Kidney capillary endothelial cell (primary cell): ENCODE measurements at regions not wholly inside any gene's neighbourhood (a gene's known extent, or its start where the extent isn't known, plus 50 kb on each side); places are given as distances from the start of the nearest gene placed in this dataset.

Source experiments
- DNase-seq: peaks from one replicate; pipeline ENCODE4 v3.0.0-alpha.2; 2018; ENCODE audit warnings: low spot score

DNA sequence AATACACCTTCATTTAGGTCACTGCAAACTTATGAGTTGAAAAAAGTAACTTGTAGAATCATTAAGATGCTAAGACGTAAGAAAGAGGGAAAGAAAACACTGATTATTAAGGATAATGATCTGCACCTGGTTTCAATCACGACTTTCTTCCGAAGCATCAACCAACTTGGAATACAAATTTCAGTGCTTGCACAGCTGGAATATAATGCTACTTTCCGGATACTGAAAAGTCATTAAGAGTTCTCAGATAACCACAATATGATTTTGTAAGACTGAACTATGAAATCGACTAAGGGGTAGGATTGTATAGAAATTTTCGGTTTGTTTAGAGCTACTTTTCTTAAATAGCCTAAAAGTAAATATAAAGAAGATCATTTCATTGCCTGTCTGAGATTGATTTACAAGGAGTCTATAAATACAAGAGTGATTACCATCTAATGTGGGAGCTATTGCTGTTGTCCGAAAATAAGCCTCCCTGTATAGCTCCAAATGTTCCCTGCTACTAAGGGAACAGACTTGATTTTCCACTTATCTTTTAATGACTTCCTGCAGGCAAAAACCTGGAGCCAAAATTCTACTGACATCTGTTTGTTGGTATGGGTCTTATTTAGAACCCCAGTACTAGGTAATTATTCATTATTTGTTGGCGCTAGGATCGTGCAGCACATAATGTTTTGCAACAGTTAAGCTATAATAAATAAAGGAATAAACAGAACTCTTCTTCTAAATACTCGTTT, 673.3 kb downstream of the KCNT2 start:
- DNase-seq = no peak

DNA sequence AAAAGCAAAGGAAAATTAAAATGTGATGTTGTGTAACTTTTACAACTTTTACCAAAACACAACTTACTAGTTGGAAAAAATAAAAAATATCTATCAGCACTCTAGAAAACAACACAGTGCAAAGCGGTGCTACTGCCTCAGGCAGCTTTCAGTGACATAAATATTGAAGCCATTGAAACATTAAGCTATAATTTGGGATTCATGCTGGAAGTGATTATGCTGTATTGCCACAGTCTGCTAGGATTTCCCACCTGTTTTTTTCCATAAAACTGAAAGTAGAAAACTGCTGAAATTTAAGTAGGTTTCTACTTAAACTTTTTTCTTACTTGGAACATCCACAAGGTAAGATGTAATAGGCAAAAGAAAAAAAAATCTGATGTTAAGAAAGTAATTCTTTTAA, 674.4 kb downstream of the KCNT2 start:
- no peak for DNase-seq

DNA sequence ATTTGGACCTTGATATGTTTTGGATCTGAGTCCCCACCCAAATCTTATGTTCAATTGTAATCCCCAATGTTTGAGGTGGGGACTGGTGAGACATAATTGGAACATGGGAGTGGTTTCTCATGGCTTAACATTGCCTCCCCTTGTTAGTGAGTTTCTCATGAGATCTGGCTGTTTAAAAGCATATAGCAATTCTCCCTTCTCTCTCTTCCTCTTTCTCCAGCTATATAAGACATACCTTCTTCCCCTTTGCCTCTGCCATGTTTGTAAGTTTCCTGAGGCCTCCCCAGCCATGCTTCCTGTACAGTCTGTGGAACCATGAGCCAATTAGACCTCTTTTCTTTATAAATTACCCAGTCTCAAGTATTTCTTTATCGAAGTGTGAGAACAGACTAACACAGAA, 692.4 kb downstream of the KCNT2 start:
- no peak for DNase-seq

DNA sequence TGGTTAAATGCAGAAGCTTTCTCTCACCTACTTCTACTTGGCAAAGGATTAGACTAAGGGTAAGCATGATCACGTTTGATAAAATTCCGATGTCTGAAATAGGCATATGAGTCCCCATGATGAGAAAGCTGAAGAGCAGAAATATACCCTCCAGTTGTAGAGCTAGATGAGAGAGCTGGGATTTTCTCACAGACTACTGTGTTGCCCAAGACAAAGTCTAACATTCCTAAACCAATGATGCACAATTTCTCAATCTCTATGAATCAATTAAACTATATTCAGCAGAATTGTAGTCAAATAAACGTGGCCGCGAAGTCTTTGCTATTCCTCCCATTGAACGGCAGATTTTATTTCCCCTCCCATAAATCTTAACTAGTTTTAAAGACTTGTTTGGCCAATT, 699.2 kb downstream of the KCNT2 start:
- no peak for DNase-seq

DNA sequence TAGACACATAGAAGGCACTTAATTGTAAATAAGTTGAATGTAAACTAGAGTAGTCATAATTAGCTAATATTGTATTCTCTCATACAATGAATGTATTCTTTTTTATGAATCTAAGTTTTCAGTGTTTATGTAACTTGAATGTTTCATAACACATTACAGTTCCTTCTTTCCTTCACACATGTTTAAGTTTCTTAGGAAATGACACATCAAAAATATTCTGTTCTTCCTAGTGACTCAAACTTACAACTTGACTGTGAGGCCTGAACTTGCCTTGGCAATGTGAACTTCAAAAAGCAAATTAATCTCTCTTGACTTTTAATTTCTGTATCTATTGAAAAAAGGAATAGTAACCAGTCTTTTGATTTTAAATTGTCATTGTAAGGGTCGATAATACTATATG, 700.1 kb downstream of the KCNT2 start:
- DNase-seq = no peak

DNA sequence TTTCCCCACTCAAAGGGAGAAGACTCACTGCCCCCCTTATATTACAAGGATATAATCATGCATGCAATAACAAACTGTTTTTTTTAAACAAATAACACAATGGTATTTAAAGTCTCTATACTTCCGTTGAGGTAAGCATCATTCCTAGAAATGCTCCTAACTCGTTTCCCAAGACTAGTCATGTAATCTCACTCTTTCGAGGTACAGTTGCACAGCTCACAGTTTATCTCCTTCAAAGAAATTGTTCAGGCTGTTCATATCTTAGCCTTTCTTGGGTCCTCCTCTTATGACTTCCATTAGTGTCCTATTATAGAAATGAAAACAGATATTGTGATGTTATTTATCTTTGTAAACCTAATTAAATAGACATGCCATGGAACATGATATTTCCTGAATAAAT, 705.0 kb downstream of the KCNT2 start:
- DNase-seq = no peak

DNA sequence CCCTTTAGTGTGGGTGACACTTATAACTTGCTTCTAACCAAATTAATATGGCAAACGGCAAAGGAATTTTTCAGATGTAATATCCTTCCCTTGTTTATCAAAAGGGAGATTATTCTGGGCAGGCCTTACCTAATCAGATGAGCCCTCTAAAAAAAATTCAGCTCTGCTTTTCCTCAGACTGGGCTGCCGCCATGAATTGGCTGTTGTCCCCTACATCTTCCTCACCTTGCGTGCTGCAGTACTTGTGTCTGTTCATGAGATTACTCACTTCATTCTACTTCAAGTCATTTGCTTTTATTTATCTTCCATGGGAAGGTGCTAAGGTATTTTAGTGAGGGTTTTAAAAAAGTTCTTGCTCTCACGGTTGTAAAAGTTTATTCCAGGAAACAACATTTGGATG, 705.5 kb downstream of the KCNT2 start:
- no peak for DNase-seq

DNA sequence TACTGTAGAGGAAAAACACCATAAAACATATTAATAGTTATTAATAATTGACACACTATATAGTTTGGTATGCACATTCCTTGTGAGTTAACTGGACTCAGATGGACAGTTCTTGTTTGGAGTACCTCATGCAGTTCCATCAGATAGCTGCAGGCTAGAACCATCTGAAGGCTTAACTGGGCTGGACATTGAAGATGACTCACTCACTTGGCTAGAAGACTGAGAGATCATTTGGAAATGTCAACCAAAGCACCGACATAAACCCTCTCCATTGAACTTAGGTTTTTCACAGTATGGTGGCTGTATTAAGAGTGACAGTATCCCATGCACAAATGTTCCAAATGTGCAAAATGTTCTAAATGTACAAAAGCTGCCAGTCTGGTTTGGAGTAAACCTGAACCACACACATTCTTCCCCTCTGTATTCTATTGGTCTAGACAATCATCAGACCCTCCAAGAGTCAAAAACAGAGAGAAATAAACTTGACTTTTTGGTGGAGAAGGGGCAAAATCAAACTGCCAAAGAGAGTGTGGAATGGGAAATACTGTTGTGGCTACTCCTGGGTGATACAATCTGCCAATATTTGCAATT, 708.4 kb downstream of the KCNT2 start:
- no peak for DNase-seq

DNA sequence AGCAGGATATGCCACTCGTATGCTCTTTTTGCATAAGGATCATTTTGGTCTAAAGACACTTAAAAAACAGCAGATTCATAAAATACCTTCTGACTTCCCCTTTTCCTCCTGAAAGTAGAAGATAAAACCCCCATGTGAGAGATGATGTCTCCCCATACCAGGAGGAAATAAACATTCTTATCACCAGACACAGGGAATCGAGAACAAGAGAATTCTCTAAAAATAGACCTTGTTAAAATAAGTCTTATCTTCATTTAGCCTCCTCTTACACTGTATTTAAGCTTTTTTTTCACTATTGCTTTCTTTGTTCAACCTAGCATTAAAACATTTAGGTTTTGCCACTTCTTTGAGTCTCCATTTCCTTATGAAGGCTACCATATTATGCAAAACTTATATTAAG, 709.3 kb downstream of the KCNT2 start:
- no peak for DNase-seq

DNA sequence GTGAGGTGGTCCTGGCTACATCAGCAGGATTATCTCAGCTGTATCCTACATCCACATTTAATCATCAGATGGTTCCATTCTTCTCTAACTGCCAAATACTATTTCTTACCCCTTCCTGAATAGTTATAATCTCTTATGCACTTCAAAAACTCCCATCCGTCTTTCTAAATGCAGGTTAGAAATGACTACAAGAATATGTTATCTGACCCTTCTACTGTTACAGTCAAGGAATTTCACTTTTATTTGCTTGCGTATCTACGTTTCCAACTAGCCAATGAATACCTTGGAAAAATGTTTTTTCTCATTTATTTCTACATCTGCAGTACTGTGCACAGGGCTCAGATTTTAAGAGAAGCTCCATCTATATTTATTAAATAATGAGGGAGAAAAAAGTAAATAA, 709.9 kb downstream of the KCNT2 start:
- no peak for DNase-seq

DNA sequence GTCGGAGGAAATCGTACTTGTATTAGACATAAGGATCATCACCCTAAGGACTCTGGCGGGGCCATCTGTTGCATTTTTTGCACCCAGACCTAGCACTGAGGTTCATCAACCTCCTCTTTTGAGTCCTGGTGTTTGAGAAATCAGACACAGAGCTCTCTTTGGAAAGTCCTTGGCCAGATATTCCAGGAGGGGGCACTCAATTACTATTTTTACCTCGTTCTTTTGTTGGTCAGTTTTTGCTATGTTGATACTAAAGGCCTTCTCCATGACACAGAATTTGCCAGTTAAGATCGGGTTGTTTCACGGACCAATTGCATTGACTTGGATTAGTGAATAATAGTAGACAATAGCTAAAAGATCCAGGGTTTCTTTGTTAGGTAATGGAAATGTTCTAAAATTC, 711.2 kb downstream of the KCNT2 start:
- DNase-seq = no peak

DNA sequence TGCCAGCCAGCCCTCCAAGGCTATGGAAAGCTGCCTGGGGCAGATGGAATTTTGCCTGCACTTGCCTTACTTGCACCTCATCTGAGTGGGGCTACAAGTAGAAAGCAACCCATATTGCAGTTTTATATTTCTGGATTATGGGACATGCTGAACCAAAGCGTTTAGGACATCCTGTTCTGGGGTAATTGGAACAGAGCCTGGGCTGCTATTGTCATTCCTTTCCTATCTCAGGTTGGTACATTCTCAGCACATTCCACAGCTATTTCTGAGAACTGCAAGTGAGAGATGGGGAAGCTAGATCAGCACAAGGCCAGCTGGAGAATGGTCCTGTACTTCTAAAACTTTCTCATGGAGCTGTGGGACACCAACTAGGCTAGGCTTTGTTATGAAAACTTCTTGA, 713.8 kb downstream of the KCNT2 start:
- DNase-seq = no peak

DNA sequence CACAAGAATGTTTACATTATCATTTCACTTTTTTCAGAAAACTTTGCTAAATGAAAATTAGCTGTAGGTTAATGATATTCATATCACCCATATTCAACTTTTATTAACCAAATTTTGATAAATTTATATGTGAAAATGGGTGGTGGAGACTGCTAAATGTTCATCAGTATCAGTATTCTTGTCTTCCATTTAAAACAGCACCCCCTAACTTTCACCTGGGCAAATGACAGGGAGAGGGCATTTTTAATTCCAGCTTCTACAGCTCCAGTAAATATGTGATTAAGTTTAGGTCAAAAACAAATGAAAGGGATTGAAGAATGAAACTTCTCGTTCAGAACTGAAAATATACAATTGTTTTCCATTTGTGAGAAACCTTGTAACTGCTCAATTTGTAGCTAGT, 722.2 kb downstream of the KCNT2 start:
- no peak for DNase-seq

DNA sequence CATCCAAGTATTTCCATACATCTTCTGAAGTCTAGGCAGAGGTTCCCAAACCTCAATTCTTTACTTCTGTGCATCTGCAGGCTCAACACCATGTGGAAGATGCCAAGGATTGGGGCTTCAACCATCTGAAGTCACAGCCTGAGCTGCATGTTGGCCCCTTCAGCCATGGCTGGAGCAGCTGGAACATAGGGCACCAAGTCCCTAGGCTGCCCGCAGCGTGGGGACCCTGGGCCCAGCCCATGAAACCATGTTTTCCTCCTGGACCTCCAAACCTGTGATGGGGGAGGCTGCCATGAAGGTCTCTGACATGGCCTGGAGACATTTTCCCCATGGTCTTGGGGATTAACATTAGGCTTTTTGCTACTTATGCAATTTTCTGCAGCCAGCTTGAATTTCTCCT, 729.8 kb downstream of the KCNT2 start:
- no peak for DNase-seq

DNA sequence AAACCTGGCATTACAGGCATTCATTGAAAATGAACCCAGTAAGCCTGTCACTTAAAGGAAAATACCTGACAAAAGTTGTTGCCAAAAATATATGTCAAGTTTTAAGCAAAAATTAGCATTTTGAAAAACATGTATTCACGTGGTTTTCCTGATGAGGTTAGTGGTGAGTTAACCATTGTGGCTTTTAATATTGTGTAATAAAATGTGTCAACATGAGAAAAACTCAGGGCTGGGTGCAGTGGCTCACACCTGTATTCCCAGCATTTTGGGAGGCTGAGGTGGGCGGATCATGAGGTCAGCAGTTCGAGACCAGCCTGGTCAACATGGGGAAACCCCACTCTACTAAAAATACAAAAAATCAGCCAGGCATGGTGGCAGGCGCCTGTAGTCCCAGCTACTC, 731.4 kb downstream of the KCNT2 start:
- DNase-seq = no peak

DNA sequence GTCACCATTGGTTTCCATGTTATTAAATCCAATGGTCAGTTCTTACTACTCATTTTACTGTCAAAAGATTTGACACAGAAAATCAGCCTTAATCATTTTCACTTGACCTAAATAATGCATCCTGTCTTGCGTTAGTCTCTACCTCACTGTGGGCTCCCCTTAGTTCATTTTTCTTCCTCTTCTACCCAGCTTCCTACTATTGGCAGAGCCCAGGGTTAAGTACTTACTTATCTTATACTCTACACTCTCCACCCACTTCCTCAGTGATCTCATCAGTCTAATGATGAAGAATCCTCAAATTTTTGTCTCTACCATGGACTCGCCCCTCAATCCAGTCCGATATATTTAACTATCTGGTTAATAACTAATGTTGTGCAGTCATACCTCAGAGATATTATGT, 735.9 kb downstream of the KCNT2 start:
- DNase-seq = no peak

DNA sequence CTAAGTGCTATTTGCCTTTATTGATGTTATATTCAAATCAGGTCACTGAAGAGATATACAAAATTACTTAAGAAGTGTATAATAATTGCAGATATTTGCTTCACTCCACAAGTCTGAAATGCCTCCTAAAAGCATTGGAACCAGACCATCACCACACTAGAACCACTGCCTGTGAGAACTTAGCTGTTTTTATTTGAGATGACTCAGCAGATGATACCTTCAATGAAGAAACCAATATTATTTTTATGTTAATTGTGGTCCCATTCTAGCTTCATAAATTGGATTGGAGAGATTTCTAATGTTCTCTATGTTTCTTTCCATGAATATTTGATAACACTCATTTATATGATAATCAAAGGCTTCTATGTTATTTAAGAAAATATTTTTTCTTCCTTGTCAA, 740.6 kb downstream of the KCNT2 start:
- no peak for DNase-seq

DNA sequence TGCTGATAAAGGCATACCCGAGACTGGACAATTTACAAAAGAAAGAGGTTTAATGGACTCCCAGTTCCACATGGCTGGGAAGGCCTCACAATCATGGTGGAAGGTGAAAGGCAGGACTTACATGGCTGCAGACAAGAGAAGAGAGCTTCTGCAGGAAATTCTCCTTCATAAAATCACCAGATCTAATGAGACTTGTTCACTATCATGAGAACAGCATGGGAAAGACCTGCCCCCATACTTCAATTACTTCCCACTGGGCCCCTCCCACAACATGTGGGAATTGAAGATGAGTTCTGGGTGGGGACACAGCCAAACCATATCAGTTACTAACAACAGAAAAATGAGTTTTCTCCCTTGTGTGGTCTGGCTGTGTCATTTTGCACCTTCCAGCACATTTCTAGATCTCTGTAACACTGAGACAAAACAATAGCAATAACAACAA, 741.4 kb downstream of the KCNT2 start:
- DNase-seq = no peak

DNA sequence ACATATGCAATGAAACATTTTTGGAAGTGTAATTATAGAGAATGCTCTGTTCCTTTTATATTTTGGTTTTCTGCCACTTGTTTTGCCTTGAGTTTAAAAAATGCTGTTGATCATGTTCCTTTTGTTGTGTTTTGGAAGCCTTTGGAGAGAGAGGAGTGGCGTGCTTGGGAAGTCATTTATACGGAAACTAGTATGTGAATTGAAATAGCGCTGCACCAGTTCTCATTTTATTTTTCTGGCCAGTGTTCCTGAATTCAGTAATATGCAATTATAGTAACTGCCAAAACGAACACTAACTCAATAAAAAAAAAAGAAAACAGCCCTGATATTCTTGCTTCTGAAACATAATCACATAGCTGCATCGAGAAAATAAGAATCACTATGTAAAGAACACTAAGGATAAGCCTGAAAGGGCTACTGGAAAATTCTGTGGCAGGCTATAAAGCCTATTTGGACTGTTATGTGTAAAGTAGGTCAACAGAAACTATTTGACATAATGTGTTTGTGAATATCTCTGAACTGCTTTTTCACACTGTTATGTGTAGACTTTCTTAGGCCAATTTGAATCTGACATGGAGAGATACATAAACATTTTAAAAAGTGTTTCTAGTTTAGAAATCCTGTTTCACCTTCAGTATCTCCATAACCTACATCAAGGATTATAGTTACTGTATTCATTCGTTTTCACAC, 742.0 kb downstream of the KCNT2 start:
- no peak for DNase-seq

DNA sequence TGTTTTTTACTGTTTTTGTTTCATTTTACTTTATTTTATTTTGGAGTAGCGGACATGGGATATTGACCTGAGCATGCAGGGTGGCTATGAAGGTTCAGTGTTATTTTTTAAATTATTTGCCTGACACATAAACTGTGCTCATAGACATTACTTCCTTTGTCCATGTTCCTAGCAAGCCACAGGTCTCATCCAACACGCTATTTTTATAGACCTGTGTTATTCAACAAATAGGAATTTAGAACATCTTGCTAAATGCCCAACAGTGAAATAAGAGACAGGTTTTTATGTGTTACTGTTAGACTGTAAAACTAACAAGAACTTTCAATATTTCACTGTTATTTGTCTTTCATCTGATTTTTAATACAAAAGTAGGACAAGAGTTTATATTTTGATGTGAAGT, 756.4 kb downstream of the KCNT2 start:
- no peak for DNase-seq

DNA sequence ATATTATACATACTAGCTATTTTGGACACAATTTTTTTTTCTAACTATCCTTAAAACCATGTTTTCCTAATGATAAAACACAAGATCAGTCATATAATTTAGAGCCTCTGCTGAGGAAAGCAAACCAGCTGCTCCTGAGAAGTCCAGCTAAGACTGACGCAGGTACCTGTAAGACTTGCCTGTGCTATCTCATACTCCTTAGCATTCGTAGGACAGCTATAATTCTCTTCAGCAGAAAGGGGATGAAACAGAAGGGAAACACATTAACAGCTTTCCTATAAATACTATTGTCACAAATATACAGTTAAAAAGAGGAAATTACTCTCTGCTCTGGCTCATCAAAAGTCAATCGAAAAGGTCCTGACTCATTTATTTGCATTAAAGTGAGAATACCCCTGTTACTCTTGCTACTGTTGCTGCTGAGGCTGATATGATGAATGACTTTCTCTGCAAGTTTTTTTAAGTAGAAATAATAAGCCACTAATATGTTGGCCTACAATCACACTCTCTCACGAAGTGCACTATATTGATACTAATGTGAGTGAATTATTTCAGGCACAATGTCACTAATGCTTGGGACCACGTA, 757.1 kb downstream of the KCNT2 start:
- no peak for DNase-seq

DNA sequence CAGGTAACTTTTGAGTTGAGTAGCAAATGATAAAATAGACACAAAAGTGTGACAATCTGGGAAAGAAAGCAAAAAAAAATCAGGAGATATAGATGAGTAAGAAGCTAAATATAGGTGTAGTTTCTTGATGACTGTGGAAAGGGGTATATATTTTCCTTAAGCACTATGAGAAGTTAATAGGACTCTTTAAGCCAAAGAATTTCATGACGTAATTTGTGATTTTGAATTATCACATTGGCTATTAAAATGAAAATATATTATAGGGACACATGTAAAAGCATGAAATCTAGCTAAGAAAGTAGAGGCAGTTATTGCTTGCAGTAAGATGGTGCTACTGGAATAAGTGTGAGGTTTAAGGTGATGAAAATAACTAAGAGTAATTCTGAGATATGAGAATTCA, 759.1 kb downstream of the KCNT2 start:
- DNase-seq = no peak
